NCI-H345 treated with DMSO at 0.1 percent for 48 hours (cell line): ENCODE measurements at regions not wholly inside any gene's neighbourhood (a gene's known extent, or its start where the extent isn't known, plus 50 kb on each side); places are given as distances from the start of the nearest gene placed in this dataset.

ENCODE experiments used
- DNase-seq: peaks from one replicate; lab custom pipeline; 2025; ENCODE audit not compliant: unreplicated experiment; lab: John Stamatoyannopoulos, UW

DNA sequence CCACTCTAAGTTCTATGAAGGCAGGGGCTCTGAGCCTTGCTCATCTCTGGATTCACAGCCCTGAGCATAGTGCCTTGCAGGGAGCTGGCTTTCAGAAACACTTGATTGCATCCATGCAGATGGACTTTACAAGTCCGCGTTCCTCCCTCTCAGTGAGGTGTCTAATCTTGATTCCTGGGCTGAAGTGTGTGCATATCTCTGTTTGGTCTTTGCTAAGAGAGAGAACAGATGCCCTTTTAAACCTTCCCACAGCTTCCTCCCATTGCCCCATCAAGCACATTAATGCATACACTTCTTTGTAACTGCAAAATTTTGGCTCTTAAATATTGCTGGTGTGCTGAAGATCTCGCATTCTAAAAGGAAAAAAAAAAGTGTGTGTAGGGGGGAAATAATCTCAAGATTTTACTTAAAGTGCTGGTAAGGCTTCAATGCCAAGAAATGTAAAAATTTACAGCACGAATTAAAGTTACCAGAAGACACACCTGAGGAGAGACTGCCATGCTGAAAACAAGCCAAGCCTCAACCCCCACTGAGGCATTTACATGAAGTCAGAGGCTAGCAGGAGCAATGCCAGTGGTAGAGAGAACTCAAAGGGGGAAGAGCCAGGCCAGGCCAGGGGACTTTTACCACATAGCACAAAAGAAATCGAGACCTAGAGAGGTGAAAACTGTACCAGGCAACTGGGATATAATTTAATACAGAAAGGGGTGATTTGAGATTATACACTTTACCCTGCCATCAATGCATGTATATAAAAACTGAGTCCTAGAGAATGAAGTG is 492.1 kb downstream of the SOX6 start:
- DNase-seq: no peak

DNA sequence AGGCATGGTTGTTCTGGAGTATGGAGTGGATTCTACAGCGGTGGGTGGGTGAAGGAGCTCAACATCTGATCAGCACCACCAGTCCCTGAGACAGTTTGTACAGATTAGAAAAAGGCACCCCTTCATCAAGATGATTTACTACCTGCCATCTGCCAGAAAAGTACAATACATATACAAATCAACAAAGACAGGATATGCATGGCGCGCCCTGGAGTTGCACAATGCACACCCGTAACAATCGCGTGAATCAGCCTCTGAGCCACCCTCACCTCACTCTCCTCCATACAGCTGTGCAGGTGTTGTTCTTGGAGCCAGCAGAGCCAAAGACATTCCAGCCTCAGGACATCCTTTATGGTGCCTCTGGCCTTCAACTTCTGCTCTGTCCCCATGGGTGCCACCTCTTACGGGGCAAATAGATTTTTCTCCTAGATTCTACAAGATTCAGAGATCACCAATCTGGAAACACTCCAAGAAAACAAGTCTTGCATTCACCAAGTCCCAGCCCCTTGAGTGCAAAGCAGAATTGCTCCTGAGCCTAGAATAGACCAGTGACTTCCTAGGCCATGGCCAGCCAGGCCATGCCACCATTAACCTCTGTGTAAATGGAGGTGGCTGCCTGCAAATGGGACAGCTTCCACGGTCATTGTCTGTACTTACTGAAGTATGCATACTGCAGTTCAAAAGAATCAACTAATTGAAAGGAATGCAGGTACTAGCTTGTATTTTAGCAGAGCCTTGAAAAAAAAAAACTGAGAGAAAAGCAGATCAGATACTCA is 490.9 kb downstream of the SOX6 start:
- no peak for DNase-seq

DNA sequence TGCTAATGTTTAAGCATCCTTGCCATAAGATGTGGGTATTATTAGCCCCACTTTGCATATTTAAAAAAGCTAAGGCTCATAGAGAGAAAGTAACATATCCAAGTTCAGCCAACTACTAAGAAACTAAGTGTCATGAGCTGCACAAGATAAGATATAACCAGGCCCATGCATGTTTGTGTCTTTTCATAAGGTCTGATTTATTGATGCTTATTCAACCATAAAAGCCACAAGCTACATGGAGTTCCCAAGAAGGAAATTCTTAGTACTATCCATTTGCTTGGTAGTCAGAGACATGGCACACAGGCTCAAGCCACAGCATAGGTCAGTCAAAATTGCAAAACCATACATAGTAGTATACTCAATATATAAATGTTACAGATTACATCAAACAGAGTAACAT is 488.5 kb downstream of the SOX6 start:
- no peak for DNase-seq

DNA sequence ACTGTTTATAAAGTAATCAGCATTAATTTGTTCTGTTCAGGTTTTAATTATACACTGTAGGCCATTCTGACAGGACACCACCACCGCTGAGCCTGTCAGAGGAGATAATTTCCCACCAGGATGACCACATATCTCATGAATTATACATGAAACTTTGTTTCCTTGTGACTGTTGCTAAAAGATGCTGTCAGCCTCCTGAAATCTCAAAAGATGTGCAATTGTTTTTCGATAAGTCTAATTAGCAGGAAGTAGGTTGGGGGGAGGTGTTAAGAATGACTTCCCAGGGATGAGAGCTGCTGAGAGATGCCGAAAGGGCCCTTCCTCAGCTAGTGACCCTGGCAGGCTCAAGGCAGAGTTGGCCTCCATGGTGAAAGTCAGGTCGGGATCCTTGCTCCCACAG is 485.4 kb downstream of the SOX6 start:
- DNase-seq: no peak

DNA sequence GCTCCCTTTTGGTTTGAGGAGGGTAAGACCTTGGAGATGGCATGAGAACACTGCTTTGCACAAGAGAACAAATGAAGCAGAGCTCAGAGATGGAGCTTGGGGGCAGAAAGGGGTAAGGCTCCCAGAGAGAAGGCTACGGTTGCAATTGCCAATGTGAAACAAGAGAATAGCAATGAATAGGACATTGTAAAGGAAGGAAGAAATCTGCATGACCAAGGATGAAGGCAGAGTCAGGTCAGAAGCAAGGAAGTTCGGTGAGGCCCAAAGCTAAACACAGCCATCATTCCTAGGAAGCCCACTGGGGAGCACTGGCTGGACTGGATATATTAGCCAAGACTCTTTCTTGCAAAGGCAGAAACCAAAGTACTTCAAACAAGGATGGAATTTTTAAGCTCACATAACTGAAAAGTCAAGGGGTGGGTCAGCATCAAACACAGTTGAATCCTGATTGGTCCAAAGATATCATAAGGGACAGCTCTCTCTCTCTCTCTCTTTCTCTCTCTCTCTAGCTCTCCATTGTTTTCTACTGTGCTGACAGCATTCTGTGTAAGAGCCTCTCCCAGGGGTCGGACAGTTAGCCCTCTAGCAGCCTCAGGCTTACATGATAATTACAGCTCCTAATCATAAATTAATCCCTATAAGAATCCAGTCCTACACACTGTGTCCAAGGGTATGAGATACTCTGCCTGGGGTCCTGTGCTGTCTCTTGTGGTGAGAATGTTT is 484.3 kb downstream of the SOX6 start:
- no peak for DNase-seq

DNA sequence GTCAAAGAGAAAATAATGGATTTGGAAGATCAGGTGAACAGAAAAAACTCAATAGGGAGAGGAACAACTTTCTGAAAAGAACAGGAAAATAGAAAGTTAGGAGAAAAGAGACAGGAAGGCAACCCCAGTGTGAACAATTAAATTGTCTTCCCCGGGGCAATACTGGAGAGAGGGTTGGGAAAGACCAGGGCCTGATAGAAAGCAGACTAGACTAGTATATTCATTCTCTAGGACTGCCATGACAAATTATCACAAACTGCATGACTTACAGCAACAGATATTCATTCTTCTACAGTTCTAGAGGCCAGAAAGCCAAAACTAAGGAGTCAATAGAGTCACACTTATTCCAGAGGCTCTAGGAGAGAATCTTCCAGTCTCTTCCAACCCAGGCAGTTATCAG is 482.8 kb downstream of the SOX6 start:
- no peak for DNase-seq

DNA sequence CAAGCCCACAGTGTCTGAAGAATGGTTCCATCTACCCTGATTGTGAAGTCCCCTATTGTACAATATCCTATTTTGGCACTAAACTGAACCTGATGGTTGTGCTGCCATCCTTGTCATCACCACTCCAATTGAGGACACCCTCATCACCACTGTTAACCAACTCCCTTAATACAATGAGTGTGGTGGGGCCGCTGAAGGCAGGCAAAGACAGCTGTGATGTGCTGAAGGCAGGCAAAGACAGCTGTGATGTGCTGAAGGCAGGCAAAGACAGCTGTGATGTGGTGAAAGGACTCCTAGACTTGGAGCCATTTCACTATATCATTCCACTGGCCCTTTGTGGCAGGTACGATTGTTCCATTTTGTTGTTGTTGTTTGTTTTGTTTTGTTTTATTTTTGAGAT is 481.6 kb downstream of the SOX6 start:
- DNase-seq: no peak

DNA sequence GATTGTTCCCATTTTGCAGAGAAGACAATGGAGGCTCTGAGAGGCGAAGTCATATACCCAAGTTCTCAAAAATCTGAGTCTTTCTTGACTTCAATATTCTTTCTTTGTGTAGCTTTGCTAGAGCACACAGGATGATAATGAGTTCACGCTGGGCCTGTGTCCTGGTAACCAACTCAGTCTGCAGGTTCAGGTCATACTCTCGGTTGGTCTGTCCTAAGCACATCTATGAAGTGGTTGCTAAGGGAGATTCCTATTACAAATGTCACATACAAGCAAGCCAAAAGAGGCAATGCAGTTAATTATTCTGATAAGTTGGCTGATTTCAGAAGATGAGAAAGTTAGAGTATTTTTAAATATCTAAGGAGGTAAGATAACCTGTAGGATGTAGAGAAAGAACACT is 481.0 kb downstream of the SOX6 start:
- DNase-seq: no peak

DNA sequence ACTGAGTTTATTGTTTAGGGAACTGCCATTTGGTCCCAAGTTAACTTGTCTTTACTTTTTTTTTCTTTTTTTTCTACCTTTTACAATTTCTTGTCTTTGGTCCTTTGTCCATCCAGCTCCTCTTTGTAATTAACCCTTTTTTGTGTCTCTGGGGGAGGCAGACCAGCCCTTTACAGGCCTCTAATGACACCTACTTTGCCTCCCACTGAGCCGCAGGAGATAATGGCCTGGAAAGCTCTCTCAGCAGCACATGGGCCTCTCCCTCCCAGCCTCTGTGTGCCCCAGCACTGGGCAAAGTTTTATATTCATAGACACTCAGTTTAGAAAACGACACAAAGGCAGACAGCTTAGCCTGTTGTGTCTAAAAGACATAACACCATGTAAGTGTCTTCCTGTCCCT is 480.4 kb downstream of the SOX6 start:
- DNase-seq: no peak

DNA sequence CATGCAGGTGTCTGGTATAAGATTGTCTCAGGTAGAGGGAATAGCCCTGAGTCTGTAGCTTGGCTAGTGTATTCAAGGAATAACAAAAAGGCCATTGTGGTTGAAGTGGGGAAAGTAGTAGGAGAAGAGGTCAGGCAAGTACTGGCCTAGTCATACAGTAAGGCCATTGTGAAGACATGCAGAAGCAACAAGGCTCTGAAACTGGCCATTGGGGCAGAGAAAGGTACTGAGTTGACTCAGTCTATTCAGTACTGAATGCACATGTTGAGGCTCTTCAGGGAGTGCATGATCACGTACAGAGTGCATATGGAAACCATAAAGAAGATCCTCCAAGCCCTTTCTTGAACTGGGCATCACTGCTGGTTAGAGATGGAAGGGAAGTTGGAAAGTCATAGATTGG is 477.6 kb downstream of the SOX6 start:
- no peak for DNase-seq

DNA sequence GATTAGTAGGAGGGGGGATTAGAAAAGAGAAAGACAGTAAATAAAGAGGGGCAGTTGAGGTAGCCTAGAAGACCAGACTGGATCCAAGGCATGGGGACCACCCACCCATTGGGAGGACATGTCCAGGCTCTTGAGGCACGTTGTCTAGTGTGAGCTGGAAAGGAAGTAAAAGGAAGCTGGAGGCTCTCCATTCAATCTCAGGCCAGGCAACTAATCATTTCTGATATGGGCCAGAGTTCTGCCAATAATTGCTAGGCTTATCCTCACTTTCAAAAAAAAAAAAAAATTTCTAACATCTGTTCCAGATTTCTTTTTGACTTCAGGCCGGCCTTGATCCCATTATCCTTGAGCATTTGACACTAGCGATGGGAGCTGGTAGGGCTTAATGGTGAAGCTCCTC is 476.1 kb downstream of the SOX6 start:
- DNase-seq: no peak

DNA sequence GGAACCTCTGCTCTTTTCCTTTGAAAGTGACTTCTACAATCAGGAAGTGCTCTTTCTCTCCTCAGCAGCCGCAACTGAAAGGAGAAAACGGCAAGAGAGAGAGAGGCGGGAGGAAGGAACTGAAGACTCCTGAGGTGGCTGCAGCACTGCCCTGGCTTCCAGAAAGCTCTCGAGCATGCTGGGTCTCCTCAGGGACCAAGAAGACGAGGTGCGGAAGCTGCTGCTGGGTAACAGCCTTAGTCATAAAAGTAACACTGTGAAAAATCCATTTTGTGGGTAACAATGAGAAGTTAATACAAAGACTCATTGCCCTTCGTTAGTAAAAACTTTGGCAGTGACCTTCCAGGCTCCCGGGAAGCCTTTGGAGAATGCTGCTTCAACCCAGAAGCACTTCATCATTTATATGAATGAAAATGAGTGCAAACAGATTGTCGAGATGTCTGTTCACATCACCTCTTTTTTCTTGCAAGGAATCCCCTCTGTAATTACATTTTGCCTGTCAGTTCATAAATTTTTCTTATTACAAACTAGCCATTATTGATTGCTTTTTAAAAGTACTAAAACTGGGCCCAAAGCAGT is 473.4 kb downstream of the SOX6 start:
- no peak for DNase-seq

DNA sequence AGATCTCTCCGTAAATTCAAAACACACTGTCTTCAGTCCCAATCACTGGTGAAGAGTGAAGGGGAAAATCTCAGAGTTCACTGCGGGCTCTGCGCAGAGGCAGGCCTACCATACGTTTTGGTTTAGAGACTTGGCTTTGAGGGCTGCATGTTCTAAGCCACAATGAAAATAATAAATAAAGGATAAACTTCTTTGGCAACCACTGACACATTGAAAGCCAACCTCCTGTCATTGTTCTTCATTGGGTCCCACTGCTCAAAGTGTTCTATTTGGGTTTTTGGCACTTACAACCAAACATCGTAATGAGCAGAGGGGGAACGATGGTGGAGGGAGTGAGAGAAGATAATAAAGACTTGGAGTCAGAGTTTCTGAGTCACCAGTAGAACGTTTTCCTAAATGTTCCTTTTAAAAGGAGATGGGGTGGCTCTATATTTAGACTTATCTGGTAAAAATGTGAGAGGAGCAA is 472.9 kb downstream of the SOX6 start:
- DNase-seq: no peak

DNA sequence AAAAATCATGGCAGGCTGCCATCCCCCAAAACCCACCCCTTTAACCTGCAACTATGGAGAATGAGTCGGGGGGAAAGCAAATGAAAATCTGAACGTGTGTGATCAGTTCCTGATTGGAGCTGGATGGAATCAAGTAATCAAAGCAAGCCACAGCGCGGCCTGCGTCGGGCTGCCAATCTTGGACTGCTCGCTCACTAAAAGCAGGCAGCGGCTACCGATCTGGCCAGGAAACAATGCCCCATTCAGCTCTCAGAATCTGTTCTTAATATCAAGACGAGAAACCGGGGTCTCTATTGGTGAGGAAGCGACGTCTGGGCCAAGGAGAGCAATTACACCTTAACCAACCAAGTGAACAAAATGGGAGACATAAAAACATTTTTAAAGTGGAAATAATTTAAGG is 472.2 kb downstream of the SOX6 start:
- no peak for DNase-seq

DNA sequence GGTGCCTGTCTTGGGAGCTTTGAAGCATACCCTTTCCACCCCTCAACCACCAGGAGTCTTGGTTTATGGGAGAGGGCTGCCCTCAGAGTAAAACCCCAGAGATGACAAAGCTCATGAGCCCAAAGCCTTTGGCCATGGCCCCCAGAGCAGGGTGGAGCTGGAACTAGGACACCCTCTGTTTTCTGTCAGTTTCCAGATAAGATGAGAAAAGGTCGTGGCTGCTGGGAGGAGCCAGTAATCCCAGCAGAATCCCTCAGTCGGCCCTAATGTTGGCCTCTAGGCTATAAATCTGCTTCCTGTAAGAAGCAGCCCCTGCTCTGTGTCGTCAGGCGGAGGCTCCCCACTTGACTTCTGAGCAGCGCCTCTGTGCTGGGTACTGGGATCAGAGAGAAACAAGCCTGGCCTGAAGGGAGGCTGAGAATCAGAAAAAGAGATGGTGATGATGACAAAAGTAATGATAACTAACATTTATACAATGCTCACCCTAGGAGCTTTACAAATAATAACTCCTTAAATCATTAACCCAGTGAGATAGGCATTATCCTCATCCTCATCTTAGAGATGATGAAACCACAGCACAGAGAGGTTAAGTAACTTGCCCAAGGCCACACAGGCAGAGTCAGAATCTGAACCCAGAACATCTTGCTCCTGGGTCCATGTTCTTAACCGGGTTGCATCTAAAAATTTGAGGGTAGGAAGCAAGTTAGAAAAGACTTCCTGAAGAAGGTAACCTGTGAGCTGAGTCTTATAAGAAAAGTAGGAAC is 471.4 kb downstream of the SOX6 start:
- DNase-seq: no peak

DNA sequence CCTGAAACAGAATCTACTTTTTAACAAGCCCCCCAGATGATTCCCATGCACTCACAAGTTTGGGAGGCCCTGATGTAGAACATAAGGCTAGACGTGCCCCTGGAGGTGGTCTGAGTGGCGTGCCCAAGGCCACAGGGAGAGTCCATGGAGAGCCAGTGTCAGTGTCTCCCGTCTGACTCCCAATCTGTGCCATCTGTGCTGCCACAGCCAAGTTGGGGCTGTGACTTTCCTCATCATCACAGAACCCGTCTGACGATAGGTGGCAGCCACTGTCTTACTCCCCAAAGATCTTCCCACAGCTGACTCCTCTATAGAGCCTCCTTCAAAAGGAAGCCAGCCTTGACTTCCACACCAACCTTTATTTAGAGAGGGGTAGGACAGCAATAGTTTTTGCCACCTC is 470.5 kb downstream of the SOX6 start:
- DNase-seq: no peak

DNA sequence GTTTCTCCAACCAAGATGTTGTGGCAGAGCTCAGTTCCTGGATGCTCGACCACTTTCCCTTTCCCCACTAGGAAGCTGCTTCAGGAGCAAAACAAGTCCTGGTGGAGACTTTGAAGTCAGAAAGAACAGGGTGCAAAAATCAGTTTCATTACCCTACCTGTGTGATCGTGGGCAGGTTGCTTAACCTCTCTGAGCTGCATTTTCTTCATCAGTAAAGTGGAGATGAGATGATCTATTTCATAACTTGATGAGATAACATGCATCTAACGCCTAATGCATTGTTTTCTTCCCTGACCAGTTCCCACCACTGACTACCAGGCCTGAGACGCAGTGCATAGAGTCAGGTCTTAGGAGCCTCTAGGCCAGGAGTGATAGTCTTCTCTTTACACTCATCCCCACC is 470.0 kb downstream of the SOX6 start:
- no peak for DNase-seq

DNA sequence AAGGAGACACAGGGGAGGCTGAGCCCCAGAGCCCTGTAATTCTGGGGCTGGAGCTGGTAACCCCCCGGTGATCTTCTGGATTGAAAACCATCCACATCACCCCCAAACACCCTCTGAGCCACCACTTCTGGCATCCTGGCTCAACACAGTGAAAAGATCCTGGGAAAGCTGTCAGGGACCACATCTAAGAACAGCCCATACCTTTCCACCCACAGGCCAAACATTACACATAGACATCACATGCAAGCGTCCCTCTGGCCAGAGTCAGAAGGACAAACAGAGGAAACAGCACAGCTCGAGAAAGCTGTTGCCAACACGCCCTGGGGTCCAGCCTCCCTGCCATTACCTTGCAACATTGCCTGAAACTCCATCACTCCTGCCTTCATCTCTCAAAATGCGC is 469.5 kb downstream of the SOX6 start:
- no peak for DNase-seq

DNA sequence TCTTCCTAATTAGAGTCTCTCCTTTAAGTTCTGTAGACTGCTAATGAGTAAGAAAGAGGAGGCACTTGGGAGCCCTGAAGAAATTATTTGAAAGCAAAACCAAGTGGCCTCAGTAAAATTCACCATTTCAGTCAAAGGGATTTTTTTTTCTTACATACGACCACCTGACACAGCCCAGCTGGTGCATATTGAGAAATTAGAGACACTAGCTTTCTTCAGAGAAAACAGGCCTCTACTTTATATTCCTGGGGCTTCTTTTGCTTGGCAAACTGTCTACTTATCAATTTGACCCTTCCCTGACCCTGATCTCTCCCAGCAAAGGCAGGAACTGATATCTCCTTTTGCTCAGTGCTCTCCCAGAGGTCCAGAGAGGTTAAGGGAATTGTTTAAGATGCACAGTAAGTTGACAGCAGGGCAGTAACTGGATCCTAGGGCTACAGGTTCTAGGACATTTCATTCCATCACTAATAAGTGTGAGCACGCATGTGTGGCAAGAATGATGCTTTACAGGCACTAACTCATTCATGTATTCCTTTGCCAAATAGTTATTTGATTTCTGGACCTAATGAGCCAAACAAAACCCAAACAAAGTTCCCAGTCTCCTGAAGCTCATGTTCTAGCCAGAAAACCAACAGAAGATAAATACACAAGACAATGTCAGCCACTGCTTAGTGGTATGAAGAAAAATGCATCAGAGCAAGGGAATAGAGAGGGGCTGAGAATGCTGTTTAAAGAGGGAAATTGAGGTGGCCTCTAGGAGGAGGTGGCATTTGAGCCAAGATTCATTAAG is 467.6 kb downstream of the SOX6 start:
- DNase-seq: no peak
